ENCODE measurements at regions not wholly inside any gene's neighbourhood (a gene's known extent, or its start where the extent isn't known, plus 50 kb on each side); places are given as distances from the start of the nearest gene placed in this dataset.

DNA sequence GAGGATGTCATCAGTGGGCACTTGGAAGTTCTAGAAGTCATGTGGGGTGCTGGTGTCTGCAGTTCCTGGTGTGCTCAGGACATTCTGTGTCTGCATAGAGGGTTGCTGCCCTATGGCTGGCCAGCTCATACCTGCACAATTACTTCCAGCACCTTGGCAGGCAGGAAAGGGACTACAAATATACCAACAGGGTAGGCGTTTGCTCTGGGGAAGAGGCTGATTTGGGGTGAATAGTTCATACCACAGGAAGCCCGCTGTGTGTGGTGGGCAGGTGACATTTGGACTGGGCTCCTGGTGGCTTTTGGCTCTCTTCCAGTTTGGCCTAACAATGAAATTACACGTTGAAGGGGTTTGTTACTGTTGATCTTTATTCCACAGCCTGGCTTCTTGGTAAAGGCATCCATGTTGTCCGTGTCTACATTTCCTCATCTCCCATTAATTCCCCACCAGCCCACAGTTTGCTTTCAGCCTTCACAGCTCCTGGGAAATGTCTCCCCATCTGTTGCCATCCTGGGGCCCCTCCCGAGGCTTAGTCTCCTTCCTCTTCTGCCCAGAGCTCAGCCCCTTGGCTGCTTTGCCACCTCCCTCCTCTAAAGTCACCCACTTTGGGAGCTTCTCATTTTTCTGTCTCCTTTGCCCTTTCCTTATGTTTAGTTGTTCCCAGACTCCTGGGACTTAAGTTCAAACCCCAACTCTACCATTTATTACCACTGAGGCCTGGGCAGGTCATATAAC is 88.1 kb downstream of the RSPH3 start:
- TF ChIP-seq, protein P1, sequence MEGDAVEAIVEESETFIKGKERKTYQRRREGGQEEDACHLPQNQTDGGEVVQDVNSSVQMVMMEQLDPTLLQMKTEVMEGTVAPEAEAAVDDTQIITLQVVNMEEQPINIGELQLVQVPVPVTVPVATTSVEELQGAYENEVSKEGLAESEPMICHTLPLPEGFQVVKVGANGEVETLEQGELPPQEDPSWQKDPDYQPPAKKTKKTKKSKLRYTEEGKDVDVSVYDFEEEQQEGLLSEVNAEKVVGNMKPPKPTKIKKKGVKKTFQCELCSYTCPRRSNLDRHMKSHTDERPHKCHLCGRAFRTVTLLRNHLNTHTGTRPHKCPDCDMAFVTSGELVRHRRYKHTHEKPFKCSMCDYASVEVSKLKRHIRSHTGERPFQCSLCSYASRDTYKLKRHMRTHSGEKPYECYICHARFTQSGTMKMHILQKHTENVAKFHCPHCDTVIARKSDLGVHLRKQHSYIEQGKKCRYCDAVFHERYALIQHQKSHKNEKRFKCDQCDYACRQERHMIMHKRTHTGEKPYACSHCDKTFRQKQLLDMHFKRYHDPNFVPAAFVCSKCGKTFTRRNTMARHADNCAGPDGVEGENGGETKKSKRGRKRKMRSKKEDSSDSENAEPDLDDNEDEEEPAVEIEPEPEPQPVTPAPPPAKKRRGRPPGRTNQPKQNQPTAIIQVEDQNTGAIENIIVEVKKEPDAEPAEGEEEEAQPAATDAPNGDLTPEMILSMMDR (IDR thresholded peaks at IDR 0.05; ENCODE audit: borderline replicate concordance, extremely low read depth, low read length, poor library complexity, severe bottlenecking), result no peak
- TF ChIP-seq EZH2 (IDR thresholded peaks at IDR 0.05; ENCODE audit: borderline replicate concordance, low read depth, low read length, severe bottlenecking), result no peak

Measured in DND-41 (cell line).